ENCODE measurements at regions not wholly inside any gene's neighbourhood (a gene's known extent, or its start where the extent isn't known, plus 50 kb on each side); places are given as distances from the start of the nearest gene placed in this dataset.

DNA sequence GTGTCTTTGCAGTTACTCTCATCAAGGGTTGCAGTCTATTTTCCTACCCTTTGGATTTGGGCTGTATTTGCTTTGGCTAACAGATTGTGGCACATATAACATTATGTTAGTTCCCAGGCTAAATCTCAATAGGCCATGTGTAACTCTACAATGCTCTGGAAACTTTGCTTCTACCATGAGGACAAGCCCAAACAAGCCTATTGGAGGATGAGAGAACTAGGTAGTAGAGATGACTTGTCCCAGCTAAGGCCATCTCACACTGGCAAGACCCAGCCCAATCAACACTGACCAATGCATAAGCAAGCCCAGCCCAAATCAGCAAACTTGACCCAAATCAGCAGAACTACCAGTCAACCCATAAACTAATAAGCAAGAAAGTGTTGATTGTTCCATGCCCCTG, 311.8 kb downstream of the NDFIP2 start:
- Histone ChIP-seq H3K79me2 (ENCODE audit: low read depth) (no peaks in the 10 kb centered on the region), H3K27ac (no peak overlapping the region), H3K4me3 (no peak overlapping the region), H3K4me1 (replicated peaks; ENCODE audit: insufficient read depth) (no peaks in the 10 kb centered on the region), H3K27me3 (ENCODE audit: insufficient read depth, low read depth) (no peaks in the 10 kb centered on the region), H3K9me2 (ENCODE audit: insufficient read depth) (no peaks in the 10 kb centered on the region), H3K4me2 (no peak overlapping the region), H3K36me3 (ENCODE audit: low read depth) (no peaks in the 10 kb centered on the region), H4K20me1 (ENCODE audit: insufficient read depth) (no peaks in the 10 kb centered on the region), H2AFZ (no peak overlapping the region), H3F3A (ENCODE audit: insufficient read depth, low read depth) (no peaks in the 10 kb centered on the region), H3K9me3 (ENCODE audit: insufficient read depth, low read depth) (no peaks in the 10 kb centered on the region)
- no TSS peak for BruUV-seq (replicated peaks)
- POLR2A ChIA-PET (ENCODE audit: unreplicated experiment) = no interaction called here
- intact Hi-C loops (cut with micrococcal nuclease; ENCODE audit: unreplicated experiment) = no loop called here
- CTCF ChIA-PET = no interaction called here
- DNase-seq = no peak
- TF ChIP-seq EZH2 (IDR thresholded peaks at IDR 0.05; ENCODE audit: low read depth) = no peak
- TF ChIP-seq, protein P1, sequence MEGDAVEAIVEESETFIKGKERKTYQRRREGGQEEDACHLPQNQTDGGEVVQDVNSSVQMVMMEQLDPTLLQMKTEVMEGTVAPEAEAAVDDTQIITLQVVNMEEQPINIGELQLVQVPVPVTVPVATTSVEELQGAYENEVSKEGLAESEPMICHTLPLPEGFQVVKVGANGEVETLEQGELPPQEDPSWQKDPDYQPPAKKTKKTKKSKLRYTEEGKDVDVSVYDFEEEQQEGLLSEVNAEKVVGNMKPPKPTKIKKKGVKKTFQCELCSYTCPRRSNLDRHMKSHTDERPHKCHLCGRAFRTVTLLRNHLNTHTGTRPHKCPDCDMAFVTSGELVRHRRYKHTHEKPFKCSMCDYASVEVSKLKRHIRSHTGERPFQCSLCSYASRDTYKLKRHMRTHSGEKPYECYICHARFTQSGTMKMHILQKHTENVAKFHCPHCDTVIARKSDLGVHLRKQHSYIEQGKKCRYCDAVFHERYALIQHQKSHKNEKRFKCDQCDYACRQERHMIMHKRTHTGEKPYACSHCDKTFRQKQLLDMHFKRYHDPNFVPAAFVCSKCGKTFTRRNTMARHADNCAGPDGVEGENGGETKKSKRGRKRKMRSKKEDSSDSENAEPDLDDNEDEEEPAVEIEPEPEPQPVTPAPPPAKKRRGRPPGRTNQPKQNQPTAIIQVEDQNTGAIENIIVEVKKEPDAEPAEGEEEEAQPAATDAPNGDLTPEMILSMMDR (conservative IDR thresholded peaks at IDR 0.05) = no peak

DNA sequence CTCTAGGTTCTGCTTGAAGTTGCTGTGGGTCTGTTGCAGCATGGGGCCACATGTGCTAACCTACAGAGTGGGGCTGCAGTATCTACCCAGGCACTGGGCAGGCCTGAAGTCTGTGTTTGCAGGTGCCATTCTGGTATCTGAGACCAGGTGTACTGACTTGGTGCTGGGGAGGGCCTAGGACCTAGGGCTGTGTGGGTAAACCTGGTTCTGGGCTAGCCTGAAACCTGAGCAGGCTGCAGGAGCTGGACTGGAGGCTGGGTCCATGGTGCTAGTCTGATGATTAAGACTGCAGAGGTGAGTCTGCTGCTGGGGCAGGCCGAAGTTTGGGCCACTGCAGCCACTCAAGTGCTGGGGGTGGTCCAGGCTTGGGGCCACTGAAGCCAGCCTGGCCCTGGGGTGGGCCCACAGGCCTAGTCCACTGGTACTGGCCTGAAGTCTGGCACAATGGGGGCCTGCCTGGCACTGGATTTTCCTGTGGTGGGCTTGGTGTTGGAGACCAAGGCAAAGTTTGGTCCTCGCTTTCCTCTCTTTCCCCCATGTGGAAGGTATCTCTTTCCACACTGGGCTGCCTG, 310.6 kb downstream of the NDFIP2 start:
- Histone ChIP-seq H3K4me2 (no peak overlapping the region), H3K4me3 (no peak overlapping the region), H3K27me3 (ENCODE audit: insufficient read depth, low read depth) (no peaks in the 10 kb centered on the region), H2AFZ (no peak overlapping the region), H3K9me3 (ENCODE audit: insufficient read depth, low read depth) (0 out of 2 replicates have a peak, but pooled peaks cover 4% of the 10 kb centered on the region), H3K4me1 (replicated peaks; ENCODE audit: insufficient read depth) (no peaks in the 10 kb centered on the region), H3K36me3 (ENCODE audit: low read depth) (no peaks in the 10 kb centered on the region), H4K20me1 (ENCODE audit: insufficient read depth) (no peaks in the 10 kb centered on the region), H3K79me2 (ENCODE audit: low read depth) (no peaks in the 10 kb centered on the region), H3K27ac (no peak overlapping the region), H3K9me2 (ENCODE audit: insufficient read depth) (no peaks in the 10 kb centered on the region), H3F3A (ENCODE audit: insufficient read depth, low read depth) (no peaks in the 10 kb centered on the region)
- POLR2A ChIA-PET (ENCODE audit: unreplicated experiment) = no interaction called here
- no TSS peak for BruUV-seq (replicated peaks)
- no peak for DNase-seq
- CTCF ChIA-PET = no interaction called here
- intact Hi-C loops (cut with micrococcal nuclease; ENCODE audit: unreplicated experiment) = no loop called here
- TF ChIP-seq, protein P1 (conservative IDR thresholded peaks at IDR 0.05) = no peak
- no peak for TF ChIP-seq EZH2 (IDR thresholded peaks at IDR 0.05; ENCODE audit: low read depth)

DNA sequence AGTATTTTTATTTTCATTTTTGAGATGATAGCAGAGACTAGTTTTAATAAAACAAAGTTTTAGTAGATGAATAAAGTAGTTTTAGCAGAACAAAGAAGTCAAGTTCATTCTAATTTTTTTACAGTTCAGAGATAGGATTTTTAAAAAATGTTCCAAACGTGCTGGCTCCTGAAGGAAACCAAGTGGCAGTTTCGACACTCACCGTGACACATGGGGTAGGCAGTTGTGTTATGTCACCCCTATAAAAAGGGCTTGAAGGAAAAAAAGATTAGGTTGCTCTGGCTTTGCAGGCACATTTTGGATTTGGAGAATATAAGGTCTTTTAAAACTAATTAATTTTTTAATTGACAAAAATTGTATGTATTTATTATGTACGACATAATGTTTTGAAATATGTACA, 305.2 kb downstream of the NDFIP2 start:
- Histone ChIP-seq H3K9me3 (ENCODE audit: insufficient read depth, low read depth) (0 out of 2 replicates have a peak, but pooled peaks cover 4% of the 10 kb centered on the region), H3K9me2 (ENCODE audit: insufficient read depth) (no peaks in the 10 kb centered on the region), H2AFZ (no peak overlapping the region), H3K4me1 (replicated peaks; ENCODE audit: insufficient read depth) (no peaks in the 10 kb centered on the region), H3K27me3 (ENCODE audit: insufficient read depth, low read depth) (no peaks in the 10 kb centered on the region), H3K79me2 (ENCODE audit: low read depth) (no peaks in the 10 kb centered on the region), H4K20me1 (ENCODE audit: insufficient read depth) (no peaks in the 10 kb centered on the region), H3K27ac (no peak overlapping the region), H3K36me3 (ENCODE audit: low read depth) (no peaks in the 10 kb centered on the region), H3F3A (ENCODE audit: insufficient read depth, low read depth) (no peaks in the 10 kb centered on the region), H3K4me3 (no peak overlapping the region), H3K4me2 (no peak overlapping the region)
- intact Hi-C loops (cut with micrococcal nuclease; ENCODE audit: unreplicated experiment) = no loop called here
- TF ChIP-seq, protein P1 (conservative IDR thresholded peaks at IDR 0.05) = no peak
- no peak for TF ChIP-seq EZH2 (IDR thresholded peaks at IDR 0.05; ENCODE audit: low read depth)
- ChIA-PET CTCF (no interaction called here), POLR2A (ENCODE audit: unreplicated experiment) (no interaction called here)
- no peak for DNase-seq
- BruUV-seq (replicated peaks) = no TSS peak
